Ascending aorta (tissue), 2 donors: ENCODE measurements at regions not wholly inside any gene's neighbourhood (a gene's known extent, or its start where the extent isn't known, plus 50 kb on each side); places are given as distances from the start of the nearest gene placed in this dataset.

Source experiments
- DNase-seq, 2 donors: peaks; one replicate each; pipeline ENCODE4 v3.0.0-alpha.2; 2019; ENCODE audit warnings: low spot score in 2 of 2
- H3K27ac ChIP-seq, 2 donors: fragments of 200-600 bp; sonication (generic); one replicate each; pipeline ENCODE4 v1.5.1; 2016 to 2017; ENCODE audit warnings: mild to moderate bottlenecking in 1 of 2
- H3K27me3 ChIP-seq: fragments of 200-600 bp; sonication (generic); one replicate; pipeline ENCODE4 v1.5.1; 2017
- H3K36me3 ChIP-seq, 2 donors: fragments of 200-600 bp; sonication (generic); one replicate each; pipeline ENCODE4 v1.5.1; 2016
- H3K4me1 ChIP-seq, 2 donors: fragments of 200-600 bp; sonication (generic); one replicate each; pipeline ENCODE4 v1.5.1; 2016 to 2017; ENCODE audit warnings: mild to moderate bottlenecking in 1 of 2
- H3K4me3 ChIP-seq, 2 donors: fragments of 200-600 bp; sonication (generic); one replicate each; pipeline ENCODE4 v1.5.1; 2016 to 2017; ENCODE audit warnings: mild to moderate bottlenecking in 1 of 2
- H3K9me3 ChIP-seq, 2 donors: fragments of 200-600 bp; sonication (generic); one replicate each; pipeline ENCODE4 v1.5.1; 2016
- intact Hi-C: fragments of 100-400 bp; cut with DNase I; formaldehyde crosslinking; loops from one replicate; pipeline ENCODE4 v1.15.1; 2023
- TF ChIP-seq, protein P1 (sequence below), 3 experiments: fragments of 200-600 bp in 2 of 3; fragments of 450-650 bp in 1 of 3; sonication (generic) in 2 of 3; IDR thresholded peaks; one replicate each; pipeline ENCODE4 v1.5.1; 2016 to 2019; ENCODE audit warnings: antibody characterized with exemption in 3 of 3, mild to moderate bottlenecking in 1 of 3, moderate library complexity in 1 of 3

DNA sequence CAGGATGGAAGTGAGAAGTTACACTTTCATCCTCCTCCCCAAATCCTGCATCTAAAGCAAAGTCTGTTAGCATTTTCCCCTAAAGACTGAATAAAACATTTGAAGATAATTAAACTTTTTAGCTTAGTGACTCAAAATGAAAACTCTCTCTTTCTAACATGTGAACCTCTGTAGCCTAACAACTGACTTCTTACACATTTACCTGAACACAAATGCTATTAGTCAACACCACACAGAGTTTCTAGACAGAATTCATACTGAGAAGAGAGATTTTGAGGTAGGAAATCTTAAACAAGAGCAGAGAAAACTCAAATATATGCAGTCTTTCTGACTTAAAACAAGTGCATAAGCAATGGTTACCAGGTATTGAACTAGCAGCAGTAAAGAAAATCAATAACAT, 149.9 kb upstream of the SMLR1 start:
- TF ChIP-seq, protein P1, sequence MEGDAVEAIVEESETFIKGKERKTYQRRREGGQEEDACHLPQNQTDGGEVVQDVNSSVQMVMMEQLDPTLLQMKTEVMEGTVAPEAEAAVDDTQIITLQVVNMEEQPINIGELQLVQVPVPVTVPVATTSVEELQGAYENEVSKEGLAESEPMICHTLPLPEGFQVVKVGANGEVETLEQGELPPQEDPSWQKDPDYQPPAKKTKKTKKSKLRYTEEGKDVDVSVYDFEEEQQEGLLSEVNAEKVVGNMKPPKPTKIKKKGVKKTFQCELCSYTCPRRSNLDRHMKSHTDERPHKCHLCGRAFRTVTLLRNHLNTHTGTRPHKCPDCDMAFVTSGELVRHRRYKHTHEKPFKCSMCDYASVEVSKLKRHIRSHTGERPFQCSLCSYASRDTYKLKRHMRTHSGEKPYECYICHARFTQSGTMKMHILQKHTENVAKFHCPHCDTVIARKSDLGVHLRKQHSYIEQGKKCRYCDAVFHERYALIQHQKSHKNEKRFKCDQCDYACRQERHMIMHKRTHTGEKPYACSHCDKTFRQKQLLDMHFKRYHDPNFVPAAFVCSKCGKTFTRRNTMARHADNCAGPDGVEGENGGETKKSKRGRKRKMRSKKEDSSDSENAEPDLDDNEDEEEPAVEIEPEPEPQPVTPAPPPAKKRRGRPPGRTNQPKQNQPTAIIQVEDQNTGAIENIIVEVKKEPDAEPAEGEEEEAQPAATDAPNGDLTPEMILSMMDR (IDR thresholded peaks at IDR 0.05): no peak
- intact Hi-C loops: no loop called here
- no peak for DNase-seq
- no peaks in the 10 kb centered on the region for H3K36me3 ChIP-seq
- H3K9me3 ChIP-seq: peaks cover 0 to 11% of the 10 kb centered on the region in 2 donors
- H3K4me3 ChIP-seq: no peak overlapping the region
- no peak overlapping the region for H3K27ac ChIP-seq
- no peaks in the 10 kb centered on the region for H3K27me3 ChIP-seq
- peaks cover 0 to 14% of the 10 kb centered on the region in 2 donors for H3K4me1 ChIP-seq

DNA sequence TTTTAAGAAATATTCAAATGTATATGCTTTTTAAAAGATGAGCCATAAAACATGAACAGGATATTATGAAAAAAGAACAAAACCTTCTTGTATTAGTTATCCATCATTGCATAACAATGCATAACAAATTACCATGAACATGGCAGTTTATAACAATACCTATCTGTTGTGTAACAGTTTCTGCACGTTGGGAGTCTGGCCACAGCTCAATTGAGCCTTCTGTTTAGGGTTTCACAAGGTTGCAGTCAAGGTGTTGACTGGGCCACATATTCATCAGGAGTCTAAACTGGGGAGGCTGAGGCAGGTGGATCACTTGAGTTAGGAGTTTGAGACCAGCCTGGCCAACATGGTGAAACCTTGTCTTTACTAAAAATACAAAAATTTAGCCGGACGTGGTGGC, 149.4 kb upstream of the SMLR1 start:
- intact Hi-C loops: no loop called here
- no peak for DNase-seq
- H3K9me3 ChIP-seq: peaks cover 0 to 11% of the 10 kb centered on the region in 2 donors
- peaks cover 0 to 14% of the 10 kb centered on the region in 2 donors for H3K4me1 ChIP-seq
- no peaks in the 10 kb centered on the region for H3K27me3 ChIP-seq
- TF ChIP-seq, protein P1 (IDR thresholded peaks at IDR 0.05): no peak
- no peak overlapping the region for H3K27ac ChIP-seq
- H3K36me3 ChIP-seq: no peaks in the 10 kb centered on the region
- no peak overlapping the region for H3K4me3 ChIP-seq

DNA sequence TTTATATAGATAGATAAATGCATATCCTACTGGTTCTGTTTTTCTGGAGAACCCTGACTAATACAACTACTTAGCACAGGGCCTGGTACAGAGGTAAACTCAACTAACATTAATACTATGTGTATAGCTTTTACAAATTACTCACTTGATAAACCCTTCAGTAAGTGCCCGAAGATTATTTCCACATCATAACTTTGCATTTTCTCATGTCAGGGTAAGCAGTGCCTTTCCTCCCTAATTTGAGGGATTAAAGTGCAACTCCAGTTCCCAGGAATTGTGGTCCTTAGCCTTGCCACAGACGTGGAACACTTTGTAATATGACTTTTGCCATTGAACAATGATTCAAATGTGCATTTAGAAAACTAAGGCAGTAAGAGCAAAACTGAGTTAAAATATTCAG, 147.5 kb upstream of the SMLR1 start:
- Histone ChIP-seq H3K9me3 (peaks cover 0 to 11% of the 10 kb centered on the region in 2 donors), H3K36me3 (no peaks in the 10 kb centered on the region), H3K27ac (peak overlapping the region; percentile 64 to 73), H3K27me3 (no peaks in the 10 kb centered on the region), H3K4me3 (peak overlapping the region in 1 of 2 donors; percentile 2), H3K4me1 (peaks cover 0 to 14% of the 10 kb centered on the region in 2 donors)
- TF ChIP-seq, protein P1 (IDR thresholded peaks at IDR 0.05): no peak
- no peak for DNase-seq
- intact Hi-C loops: loop anchor here (10.0 kb wide), 1 partner anchor 455 kb away; the partner anchor contains the start of gene AKAP7

DNA sequence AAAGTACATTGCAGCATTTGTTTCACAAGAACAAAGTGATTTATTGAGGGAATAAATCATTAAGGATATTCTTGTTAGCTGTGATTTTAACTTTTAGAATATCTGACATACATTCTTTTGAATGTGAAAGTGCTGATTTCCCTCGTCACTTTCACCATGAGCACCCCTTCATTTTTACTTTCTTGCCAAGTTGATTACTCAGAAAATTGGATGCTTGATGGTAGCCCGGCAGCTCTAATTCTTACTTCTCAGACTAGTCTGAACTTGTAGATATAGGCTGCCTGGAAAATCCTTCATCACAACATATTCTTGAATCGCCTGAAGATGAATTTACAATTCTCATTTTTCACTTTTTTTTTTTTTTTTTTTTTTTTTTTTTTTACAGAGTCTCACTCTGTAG, 147.1 kb upstream of the SMLR1 start:
- Histone ChIP-seq H3K9me3 (peaks cover 0 to 11% of the 10 kb centered on the region in 2 donors), H3K27me3 (no peaks in the 10 kb centered on the region), H3K4me3 (peak overlapping the region in 1 of 2 donors; percentile 2), H3K36me3 (no peaks in the 10 kb centered on the region), H3K4me1 (peaks cover 0 to 14% of the 10 kb centered on the region in 2 donors), H3K27ac (peak overlapping the region; percentile 64 to 73)
- no peak for DNase-seq
- TF ChIP-seq, protein P1 (IDR thresholded peaks at IDR 0.05): no peak
- intact Hi-C loops: loop anchor here (10.0 kb wide), 1 partner anchor 455 kb away; the partner anchor contains the start of gene AKAP7

DNA sequence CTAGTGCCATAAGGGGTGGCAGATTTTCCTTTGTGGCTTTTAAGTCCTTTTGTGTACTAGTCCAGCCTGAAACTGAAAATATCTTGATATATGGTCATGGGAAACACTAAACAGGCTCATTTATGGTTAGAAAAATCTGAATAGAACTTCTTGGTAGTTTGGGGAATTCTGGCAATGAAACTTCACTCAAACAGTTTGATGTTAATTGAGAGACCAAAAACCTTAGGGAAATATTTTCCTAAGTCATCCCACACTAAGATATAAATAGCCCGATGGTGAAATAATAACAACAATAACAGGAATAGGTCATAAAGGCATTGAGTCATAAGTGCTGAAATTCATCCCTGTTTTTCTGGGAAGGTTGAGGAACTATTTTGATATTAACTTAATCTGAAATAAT, 146.2 kb upstream of the SMLR1 start:
- no peak for DNase-seq
- H3K9me3 ChIP-seq: peaks cover 0 to 11% of the 10 kb centered on the region in 2 donors
- TF ChIP-seq, protein P1 (IDR thresholded peaks at IDR 0.05): no peak
- H3K36me3 ChIP-seq: no peaks in the 10 kb centered on the region
- no peaks in the 10 kb centered on the region for H3K27me3 ChIP-seq
- intact Hi-C loops: loop anchor here (10.0 kb wide), 1 partner anchor 454 kb away; the partner anchor contains the start of gene AKAP7
- peak overlapping the region; percentile 64 to 73 for H3K27ac ChIP-seq
- peak overlapping the region in 1 of 2 donors; percentile 2 for H3K4me3 ChIP-seq
- peaks cover 0 to 14% of the 10 kb centered on the region in 2 donors for H3K4me1 ChIP-seq
